KMS-11 (cell line): ENCODE measurements at regions not wholly inside any gene's neighbourhood (a gene's known extent, or its start where the extent isn't known, plus 50 kb on each side); places are given as distances from the start of the nearest gene placed in this dataset.
"Not testable (repeated sequence)": the region's sequence is repeated elsewhere in the genome, so short reads cannot be mapped to it uniquely, and the experiment has no call there.

ENCODE experiments used
- H2AFZ ChIP-seq: fragments of 200-600 bp; sonication (generic); 2 replicates; pipeline ENCODE4 v1.6.1; 2016; ENCODE audit warnings: antibody characterized with exemption, mixed run types, low read depth
- H3K27ac ChIP-seq: fragments of 200-600 bp; sonication (generic); 2 replicates; pipeline ENCODE4 v1.6.1; 2016; ENCODE audit warnings: mild to moderate bottlenecking, mixed run types
- H3K27me3 ChIP-seq: fragments of 200-600 bp; sonication (generic); 2 replicates; pipeline ENCODE4 v1.6.1; 2017; ENCODE audit warnings: mild to moderate bottlenecking, low read depth, mixed run types, moderate library complexity; ENCODE audit not compliant: insufficient read depth
- H3K36me3 ChIP-seq: fragments of 200-600 bp; sonication (generic); 2 replicates; pipeline ENCODE4 v1.6.1; 2017; ENCODE audit warnings: mild to moderate bottlenecking, mixed run types; ENCODE audit not compliant: insufficient read depth
- H3K4me1 ChIP-seq: fragments of 200-600 bp; sonication (generic); 2 replicates; pipeline ENCODE4 v1.6.1; 2016; ENCODE audit warnings: mild to moderate bottlenecking, low read depth, mixed run types; ENCODE audit not compliant: poor library complexity, severe bottlenecking
- H3K4me2 ChIP-seq: fragments of 200-600 bp; sonication (generic); 2 replicates; pipeline ENCODE4 v1.7.0; 2016; ENCODE audit warnings: mild to moderate bottlenecking, mixed run types
- H3K4me3 ChIP-seq: fragments of 200-600 bp; sonication (generic); IDR thresholded peaks from 2 replicates; pipeline ENCODE4 v1.6.1; 2017; ENCODE audit warnings: low read depth, low read length, mixed read lengths; ENCODE audit not compliant: insufficient read depth
- H3K79me2 ChIP-seq: fragments of 200-600 bp; sonication (generic); 2 replicates; pipeline ENCODE4 v1.6.1; 2016; ENCODE audit warnings: low read depth, mixed run types; ENCODE audit not compliant: insufficient read depth
- H3K9ac ChIP-seq: fragments of 200-600 bp; sonication (generic); 2 replicates; pipeline ENCODE4 v1.6.1; 2016; ENCODE audit warnings: mild to moderate bottlenecking, mixed run types
- H4K20me1 ChIP-seq: fragments of 200-600 bp; sonication (generic); 2 replicates; pipeline ENCODE4 v1.6.1; 2016; ENCODE audit warnings: mild to moderate bottlenecking, mixed run types; ENCODE audit not compliant: insufficient read depth
- TF ChIP-seq, protein P1 (sequence below): fragments of 200-600 bp; sonication (generic); conservative IDR thresholded peaks from 2 replicates; pipeline ENCODE4 v1.6.1; 2017; ENCODE audit warnings: low read depth, mild to moderate bottlenecking, antibody characterized with exemption, low read length, moderate library complexity, mixed read lengths

DNA sequence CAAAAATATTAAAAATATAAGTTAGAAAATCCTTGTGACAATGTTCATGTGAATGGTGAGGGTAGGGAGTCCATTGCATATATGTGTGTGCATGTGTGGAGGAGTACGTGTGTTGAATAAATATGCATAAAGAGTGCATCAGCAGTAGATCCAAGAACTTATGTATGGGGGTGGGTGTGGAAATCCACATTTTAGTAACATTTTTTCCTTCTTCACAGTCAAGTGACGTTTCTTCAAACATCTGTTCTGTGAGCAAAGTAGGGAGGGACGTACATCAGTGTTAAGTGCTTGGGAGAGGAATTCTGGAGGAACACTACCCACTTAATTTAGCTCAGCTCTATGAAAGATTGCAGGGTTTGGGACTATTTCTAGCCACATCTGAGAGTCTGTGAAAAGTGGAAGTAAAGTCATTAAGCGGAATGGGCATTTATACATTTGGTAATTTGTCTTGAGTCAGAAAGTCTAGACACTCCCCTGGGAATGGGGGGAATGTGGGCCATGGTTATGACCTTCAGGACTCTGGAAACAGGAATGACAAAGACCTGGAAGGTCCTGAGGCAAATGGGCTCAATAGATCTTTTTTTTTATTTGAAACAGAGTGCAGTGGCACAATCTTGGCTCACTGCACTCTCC is 156.4 kb upstream of the PLXNC1 start:
- TF ChIP-seq, protein P1, sequence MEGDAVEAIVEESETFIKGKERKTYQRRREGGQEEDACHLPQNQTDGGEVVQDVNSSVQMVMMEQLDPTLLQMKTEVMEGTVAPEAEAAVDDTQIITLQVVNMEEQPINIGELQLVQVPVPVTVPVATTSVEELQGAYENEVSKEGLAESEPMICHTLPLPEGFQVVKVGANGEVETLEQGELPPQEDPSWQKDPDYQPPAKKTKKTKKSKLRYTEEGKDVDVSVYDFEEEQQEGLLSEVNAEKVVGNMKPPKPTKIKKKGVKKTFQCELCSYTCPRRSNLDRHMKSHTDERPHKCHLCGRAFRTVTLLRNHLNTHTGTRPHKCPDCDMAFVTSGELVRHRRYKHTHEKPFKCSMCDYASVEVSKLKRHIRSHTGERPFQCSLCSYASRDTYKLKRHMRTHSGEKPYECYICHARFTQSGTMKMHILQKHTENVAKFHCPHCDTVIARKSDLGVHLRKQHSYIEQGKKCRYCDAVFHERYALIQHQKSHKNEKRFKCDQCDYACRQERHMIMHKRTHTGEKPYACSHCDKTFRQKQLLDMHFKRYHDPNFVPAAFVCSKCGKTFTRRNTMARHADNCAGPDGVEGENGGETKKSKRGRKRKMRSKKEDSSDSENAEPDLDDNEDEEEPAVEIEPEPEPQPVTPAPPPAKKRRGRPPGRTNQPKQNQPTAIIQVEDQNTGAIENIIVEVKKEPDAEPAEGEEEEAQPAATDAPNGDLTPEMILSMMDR: no peak
- Histone ChIP-seq H3K4me3 (no peak overlapping the region), H3K4me1 (no peaks in the 10 kb centered on the region)

GRCh38 chr12:93994721-93995120 is 153.7 kb upstream of the PLXNC1 start:
- Histone ChIP-seq H3K4me3 (no peak overlapping the region), H3K4me1 (no peaks in the 10 kb centered on the region), H3K36me3 (no peaks in the 10 kb centered on the region), H3K9ac (no peak overlapping the region), H3K79me2 (no peaks in the 10 kb centered on the region), H3K4me2 (no peak overlapping the region), H4K20me1 (no peaks in the 10 kb centered on the region), H3K27me3 (no peaks in the 10 kb centered on the region), H2AFZ (no peak overlapping the region), H3K27ac (no peak overlapping the region)
- TF ChIP-seq, protein P1: no peak

More for the DNA sequence above, 156.4 kb upstream of the PLXNC1 start:
- Histone ChIP-seq H4K20me1 (no peaks in the 10 kb centered on the region), H3K79me2 (no peaks in the 10 kb centered on the region), H3K4me2 (no peak overlapping the region), H3K36me3 (no peaks in the 10 kb centered on the region), H2AFZ (no peak overlapping the region), H3K9ac (no peak overlapping the region), H3K27me3 (no peaks in the 10 kb centered on the region), H3K27ac (no peak overlapping the region)

DNA sequence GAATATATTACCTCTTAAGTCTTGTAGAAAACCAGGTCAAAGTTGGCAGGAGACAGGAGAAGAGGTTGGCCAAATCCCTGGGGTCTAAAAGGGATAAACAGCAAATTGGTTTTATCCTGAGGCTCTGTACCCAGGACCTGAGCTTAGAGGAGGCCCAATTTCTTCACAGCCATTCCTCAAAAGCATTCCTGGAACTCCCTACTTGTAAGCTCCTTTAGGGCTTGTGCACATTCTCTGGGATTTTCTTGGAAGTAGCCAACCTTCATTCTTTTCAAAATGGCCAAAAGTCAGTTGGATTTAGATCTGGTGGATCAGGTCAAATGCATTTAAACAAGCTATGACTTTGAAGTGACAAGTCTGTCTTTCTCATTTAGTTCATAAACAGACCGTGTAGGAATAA is 152.1 kb upstream of the PLXNC1 start:
- Histone ChIP-seq H3K4me2 (no peak overlapping the region), H3K36me3 (no peaks in the 10 kb centered on the region), H4K20me1 (no peaks in the 10 kb centered on the region), H3K27ac (no peak overlapping the region), H3K4me3 (no peak overlapping the region), H3K4me1 (no peaks in the 10 kb centered on the region), H3K79me2 (no peaks in the 10 kb centered on the region), H3K9ac (no peak overlapping the region), H2AFZ (no peak overlapping the region), H3K27me3 (no peaks in the 10 kb centered on the region)
- TF ChIP-seq, protein P1: no peak

GRCh38 chr12:94001691-94002090 is 146.7 kb upstream of the PLXNC1 start:
- Histone ChIP-seq H3K27me3 (no peaks in the 10 kb centered on the region), H3K36me3 (no peaks in the 10 kb centered on the region), H3K79me2 (no peaks in the 10 kb centered on the region), H3K4me2 (no peak overlapping the region), H3K4me3 (no peak overlapping the region), H3K27ac (no peak overlapping the region), H2AFZ (no peak overlapping the region), H3K9ac (no peak overlapping the region), H3K4me1 (no peaks in the 10 kb centered on the region), H4K20me1 (no peaks in the 10 kb centered on the region)
- TF ChIP-seq, protein P1: no peak

- not testable (repeated sequence) for H3K9ac ChIP-seq, H3K4me2 ChIP-seq, H3K27ac ChIP-seq, H3K27me3 ChIP-seq, H4K20me1 ChIP-seq, H3K79me2 ChIP-seq, H3K4me3 ChIP-seq, H3K4me1 ChIP-seq, H3K36me3 ChIP-seq, H2AFZ ChIP-seq
Observed at GRCh38 chr12:94002925-94003324, 145.5 kb upstream of the PLXNC1 start.

DNA sequence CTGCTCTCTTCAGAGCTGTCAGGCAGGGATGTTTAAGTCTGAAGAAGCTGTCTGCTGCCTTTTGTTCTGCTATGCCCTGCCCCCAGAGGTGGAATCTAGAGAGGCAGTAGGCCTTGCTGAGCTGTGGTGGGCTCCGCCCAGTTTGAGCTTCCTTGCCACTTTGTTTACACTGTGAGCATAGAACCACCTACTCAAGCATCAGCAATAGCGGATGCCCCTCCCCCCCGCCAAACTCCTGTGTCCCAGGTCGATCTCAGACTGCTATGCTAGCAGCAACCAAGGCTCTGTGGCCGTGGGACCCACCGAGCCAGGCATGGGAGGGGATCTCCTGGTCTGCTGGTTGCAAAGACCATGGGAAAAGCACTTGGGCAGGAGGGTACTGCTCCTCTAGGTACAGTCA is 140.5 kb upstream of the PLXNC1 start:
- not testable (repeated sequence) for H4K20me1 ChIP-seq, H3K27ac ChIP-seq, H3K4me1 ChIP-seq, H2AFZ ChIP-seq, H3K79me2 ChIP-seq, H3K9ac ChIP-seq, H3K4me3 ChIP-seq, H3K4me2 ChIP-seq, H3K36me3 ChIP-seq, H3K27me3 ChIP-seq
